ENCODE measurements at regions not wholly inside any gene's neighbourhood (a gene's known extent, or its start where the extent isn't known, plus 50 kb on each side); places are given as distances from the start of the nearest gene placed in this dataset.

DNA sequence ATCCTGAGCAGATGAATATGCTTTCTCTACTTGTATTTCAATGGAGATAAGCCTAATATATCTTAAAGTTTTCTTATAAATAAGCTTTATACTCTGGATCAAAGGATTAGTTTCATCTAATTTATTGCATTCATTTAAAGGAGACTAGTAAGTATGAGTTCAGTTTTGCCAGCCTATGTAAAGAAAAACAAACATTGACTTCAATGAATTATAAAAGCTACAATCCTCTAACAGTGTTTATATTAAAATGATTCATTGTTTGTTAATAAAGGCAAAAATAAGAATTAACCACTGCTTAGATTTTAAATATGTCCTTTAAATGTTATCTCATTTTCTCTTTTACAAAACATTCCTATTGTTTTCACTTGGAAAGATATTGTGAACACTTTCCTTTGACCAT is 566.0 kb downstream of the EPHA4 start (continued):
- no peak for TF ChIP-seq KLF16 (IDR thresholded peaks at IDR 0.05)
- TF ChIP-seq STAG1 (CRISPR knock-in tag; IDR thresholded peaks at IDR 0.05; ENCODE audit: borderline replicate concordance), result no peak

DNA sequence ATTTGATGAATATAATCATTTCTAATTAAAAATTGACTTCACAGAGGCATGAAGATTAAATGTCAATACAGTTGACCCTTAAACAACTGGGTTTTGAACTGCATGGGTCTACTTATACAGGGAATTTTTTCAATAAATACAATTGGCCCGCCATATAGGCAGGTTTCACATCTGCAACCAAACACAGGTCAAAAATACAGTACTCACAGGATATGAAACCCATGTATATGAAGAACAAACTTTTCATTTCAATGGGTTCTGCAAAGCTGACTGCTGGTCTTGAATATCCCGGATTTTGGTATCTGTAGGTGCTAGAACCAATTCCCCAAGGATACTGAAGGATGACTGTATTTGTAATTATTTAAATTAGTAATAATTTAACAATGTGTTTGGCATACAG is 555.6 kb downstream of the EPHA4 start:
- POLR2A ChIA-PET, result no interaction called here
- Histone ChIP-seq H4K20me1 (replicated peaks; ENCODE audit: control insufficient read depth, insufficient read depth, low read length) (no peaks in the 10 kb centered on the region), H3K4me1 (replicated peaks in 1 of 2; ENCODE audit: control insufficient read depth in 2 of 2, insufficient read depth in 2 of 2, low read length in 2 of 2) (no peaks in the 10 kb centered on the region), H2AFZ (ENCODE audit: low read depth, low read length) (no peak overlapping the region), H3K9me3 (replicated peaks; ENCODE audit: control insufficient read depth, insufficient read depth, low read depth, low read length) (no peaks in the 10 kb centered on the region), H3K9me1 (ENCODE audit: control insufficient read depth, insufficient read depth, low read length) (no peaks in the 10 kb centered on the region), H3K9ac (ENCODE audit: insufficient read depth in 1 of 2, low read depth in 2 of 2, low read length in 2 of 2) (no peak overlapping the region), H3K27ac (ENCODE audit: extremely low read depth, low read depth, low read length) (no peak overlapping the region), H3K79me2 (ENCODE audit: control insufficient read depth, insufficient read depth, low read length) (no peaks in the 10 kb centered on the region), H3K36me3 (ENCODE audit: control insufficient read depth, insufficient read depth, low read length) (no peaks in the 10 kb centered on the region), H3K4me2 (ENCODE audit: insufficient read depth, low read length) (no peak overlapping the region), H3K27me3 (ENCODE audit: control insufficient read depth in 2 of 2, insufficient read depth in 2 of 2, low read length in 2 of 2) (no peaks in the 10 kb centered on the region), H3K4me3 (no peak overlapping the region)
- in situ Hi-C loops (cut with MboI), result no loop called here
- WGBS (ENCODE audit: insufficient coverage, low coverage, missing lambda C conversion rate), result 0% methylated on average over 2 of the region's 2 CpGs
- DNase-seq (ENCODE audit: extremely low read depth in 1 of 4, low spot score in 3 of 4) (no peak), FAIRE-seq (no peak), ATAC-seq (no peak)
- BruUV-seq (replicated peaks), result no TSS peak
- CTCF ChIA-PET (ENCODE audit: low intra/inter-chr PET ratio), result no interaction called here
- intact Hi-C loops (cut with micrococcal nuclease), result no loop called here
- TF ChIP-seq, protein P1, sequence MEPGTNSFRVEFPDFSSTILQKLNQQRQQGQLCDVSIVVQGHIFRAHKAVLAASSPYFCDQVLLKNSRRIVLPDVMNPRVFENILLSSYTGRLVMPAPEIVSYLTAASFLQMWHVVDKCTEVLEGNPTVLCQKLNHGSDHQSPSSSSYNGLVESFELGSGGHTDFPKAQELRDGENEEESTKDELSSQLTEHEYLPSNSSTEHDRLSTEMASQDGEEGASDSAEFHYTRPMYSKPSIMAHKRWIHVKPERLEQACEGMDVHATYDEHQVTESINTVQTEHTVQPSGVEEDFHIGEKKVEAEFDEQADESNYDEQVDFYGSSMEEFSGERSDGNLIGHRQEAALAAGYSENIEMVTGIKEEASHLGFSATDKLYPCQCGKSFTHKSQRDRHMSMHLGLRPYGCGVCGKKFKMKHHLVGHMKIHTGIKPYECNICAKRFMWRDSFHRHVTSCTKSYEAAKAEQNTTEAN (CRISPR knock-in tag; IDR thresholded peaks at IDR 0.05), result no peak
- TF ChIP-seq ZC3H11A (IDR thresholded peaks at IDR 0.05; ENCODE audit: low read depth, low read length), result no peak
- no peak for TF ChIP-seq C11orf30 (IDR thresholded peaks at IDR 0.05; ENCODE audit: low read depth)
- no peak for TF ChIP-seq HNRNPUL1 (IDR thresholded peaks at IDR 0.05; ENCODE audit: low read length)
- TF ChIP-seq ZBTB17 (CRISPR knock-in tag; IDR thresholded peaks at IDR 0.05), result no peak
- TF ChIP-seq, protein P2, sequence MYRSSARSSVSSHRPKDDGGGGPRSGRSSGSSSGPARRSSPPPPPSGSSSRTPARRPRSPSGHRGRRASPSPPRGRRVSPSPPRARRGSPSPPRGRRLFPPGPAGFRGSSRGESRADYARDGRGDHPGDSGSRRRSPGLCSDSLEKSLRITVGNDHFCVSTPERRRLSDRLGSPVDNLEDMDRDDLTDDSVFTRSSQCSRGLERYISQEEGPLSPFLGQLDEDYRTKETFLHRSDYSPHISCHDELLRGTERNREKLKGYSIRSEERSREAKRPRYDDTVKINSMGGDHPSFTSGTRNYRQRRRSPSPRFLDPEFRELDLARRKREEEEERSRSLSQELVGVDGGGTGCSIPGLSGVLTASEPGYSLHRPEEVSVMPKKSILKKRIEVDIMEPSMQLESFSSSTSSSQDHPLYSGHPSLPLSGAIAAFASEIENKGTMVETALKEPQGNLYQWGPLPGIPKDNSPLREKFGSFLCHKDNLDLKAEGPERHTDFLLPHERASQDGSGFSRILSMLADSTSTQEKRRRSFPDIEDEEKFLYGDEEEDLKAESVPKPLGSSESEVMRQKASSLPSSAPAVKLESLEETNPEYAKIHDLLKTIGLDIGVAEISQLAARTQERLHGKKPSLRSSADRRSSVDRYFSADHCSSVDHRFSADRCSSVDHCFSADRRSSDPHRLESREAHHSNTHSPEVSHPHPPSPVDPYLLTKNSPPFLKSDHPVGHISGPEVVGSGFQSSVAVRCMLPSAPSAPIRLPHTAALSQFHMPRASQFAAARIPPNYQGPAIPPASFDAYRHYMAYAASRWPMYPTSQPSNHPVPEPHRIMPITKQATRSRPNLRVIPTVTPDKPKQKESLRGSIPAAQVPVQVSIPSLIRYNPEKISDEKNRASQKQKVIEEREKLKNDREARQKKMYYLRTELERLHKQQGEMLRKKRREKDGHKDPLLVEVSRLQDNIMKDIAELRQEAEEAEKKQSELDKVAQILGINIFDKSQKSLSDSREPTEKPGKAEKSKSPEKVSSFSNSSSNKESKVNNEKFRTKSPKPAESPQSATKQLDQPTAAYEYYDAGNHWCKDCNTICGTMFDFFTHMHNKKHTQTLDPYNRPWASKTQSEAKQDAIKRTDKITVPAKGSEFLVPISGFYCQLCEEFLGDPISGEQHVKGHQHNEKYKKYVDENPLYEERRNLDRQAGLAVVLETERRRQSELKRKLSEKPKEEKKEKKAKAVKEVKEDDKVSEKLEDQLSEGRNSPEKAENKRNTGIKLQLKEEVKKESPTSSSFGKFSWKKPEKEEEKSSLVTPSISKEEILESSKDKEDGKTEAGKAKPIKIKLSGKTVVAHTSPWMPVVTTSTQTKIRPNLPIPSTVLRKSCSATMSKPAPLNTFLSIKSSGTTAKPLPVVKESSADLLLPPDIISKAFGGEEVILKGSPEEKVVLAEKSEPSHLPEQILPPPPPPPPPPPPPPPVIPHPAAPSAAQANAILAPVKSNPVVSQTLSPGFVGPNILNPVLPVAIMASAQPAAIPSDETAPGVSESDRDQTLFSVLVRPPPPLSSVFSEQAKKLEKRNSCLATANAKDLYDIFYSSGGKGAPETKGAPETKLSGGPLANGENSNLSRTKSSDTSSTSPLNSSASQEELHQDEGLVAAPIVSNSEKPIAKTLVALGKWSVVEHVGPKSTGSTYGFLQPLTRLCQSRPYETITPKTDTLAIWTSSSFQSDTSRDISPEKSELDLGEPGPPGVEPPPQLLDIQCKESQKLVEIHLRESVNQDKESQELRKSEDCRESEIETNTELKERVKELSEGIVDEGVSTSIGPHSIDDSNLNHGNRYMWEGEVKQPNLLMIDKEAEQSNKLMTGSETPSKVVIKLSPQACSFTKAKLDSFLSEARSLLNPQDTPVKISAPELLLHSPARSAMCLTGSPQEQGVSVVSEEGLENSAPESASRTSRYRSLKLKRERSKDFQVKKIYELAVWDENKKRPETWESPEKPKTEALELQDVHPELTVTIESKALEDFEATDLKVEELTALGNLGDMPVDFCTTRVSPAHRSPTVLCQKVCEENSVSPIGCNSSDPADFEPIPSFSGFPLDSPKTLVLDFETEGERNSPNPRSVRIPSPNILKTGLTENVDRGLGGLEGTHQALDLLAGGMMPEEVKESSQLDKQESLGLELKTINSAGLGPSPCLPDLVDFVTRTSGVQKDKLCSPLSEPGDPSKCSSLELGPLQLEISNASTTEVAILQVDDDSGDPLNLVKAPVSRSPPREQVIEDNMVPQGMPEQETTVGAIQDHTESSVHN (IDR thresholded peaks at IDR 0.05; ENCODE audit: borderline replicate concordance in 1 of 2, low read depth in 1 of 2), result no peak
- no peak for TF ChIP-seq ZNF76 (CRISPR knock-in tag; IDR thresholded peaks at IDR 0.05; ENCODE audit: borderline replicate concordance)
- no peak for TF ChIP-seq ZBTB8A (IDR thresholded peaks at IDR 0.05; ENCODE audit: partially characterized antibody)
- no peak for TF ChIP-seq PPARD (CRISPR knock-in tag; IDR thresholded peaks at IDR 0.05)
- TF ChIP-seq ZNF695 (CRISPR knock-in tag; IDR thresholded peaks at IDR 0.05), result no peak
- no peak for TF ChIP-seq SMAD1 (IDR thresholded peaks at IDR 0.05; ENCODE audit: low read depth, low read length, partially characterized antibody)
- TF ChIP-seq ELF2 (CRISPR knock-in tag; IDR thresholded peaks at IDR 0.05), result no peak
- TF ChIP-seq POLR2G (IDR thresholded peaks at IDR 0.05; ENCODE audit: low read depth, low read length), result no peak

Data from K562 (cell line).